HT1080 (cell line): ENCODE measurements at regions not wholly inside any gene's neighbourhood (a gene's known extent, or its start where the extent isn't known, plus 50 kb on each side); places are given as distances from the start of the nearest gene placed in this dataset.

ENCODE experiments used
- DNase-seq: peaks from one replicate; pipeline ENCODE4 v3.0.0-alpha.2; 2015; ENCODE audit warnings: low read depth

DNA sequence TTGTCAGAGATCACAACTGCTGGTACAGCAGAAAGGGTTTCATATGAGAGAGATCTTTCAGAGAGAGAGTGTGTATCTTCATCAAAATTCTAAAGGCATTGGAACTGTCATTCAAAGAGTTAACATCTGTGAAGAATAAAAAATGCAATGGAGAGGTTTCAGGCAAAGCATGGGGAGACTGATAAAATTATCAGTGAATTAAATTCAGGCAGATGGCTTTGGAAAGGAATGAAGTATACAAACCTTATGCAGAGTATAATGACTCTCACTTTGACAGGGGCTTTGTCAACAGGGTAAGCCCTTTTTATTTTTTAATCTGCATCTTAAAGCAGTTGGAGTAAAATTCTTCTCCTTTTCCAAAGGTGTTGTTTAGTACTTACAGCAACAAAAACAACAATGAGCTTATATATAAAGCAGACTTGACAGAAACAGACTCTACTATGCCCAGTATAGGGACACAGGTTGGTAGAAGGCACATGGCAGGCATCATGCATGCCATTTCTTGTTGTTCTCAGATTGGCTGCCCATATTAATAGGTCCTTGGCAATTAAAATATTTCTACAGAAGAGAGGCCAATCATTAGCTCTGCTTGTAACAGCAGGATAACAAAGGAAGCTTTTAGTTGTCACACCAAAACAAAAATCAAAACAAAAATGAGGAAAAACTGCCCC, 54.9 kb upstream of the NXPH1 start:
- no peak for DNase-seq

DNA sequence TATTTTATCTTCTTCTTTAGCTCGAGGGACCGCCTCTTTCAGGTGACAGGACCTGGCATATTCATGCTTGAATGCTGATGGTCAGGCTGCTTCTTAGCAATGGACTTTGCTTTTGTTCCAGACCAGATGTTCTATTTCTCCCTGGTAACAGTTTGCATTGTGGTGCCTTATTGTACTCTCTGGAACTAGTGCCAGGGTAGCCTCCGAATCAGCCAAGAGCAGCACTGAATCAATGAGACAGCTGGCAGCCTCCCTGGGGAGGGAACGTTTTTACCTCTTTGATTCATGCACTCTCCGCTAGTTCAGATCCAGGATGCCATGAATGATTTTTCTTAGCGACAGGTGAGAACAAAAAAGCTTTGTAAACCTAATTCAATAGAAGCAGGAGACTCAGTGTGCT, 54.1 kb upstream of the NXPH1 start:
- DNase-seq: no peak

DNA sequence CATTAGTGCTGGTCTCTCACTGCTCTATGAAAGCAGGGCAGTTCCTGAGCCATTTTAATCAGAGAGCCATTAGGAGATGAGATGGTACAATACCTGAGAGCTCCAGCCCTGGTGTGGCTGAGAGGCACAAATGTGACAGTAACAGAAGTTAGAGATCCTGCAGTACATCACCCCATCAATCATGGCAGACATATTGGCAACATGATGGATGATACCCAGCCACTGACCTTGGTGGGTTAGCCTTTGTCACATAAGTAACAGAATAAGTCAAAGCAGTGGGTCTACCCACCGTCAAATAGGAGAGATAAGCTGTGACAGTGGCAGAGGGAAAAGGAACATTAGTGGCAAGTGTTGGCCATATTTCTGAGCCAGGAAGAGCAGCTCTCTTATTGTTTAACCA, 53.3 kb upstream of the NXPH1 start:
- DNase-seq: no peak

GRCh38 chr7:8382004-8382730, 51.2 kb upstream of the NXPH1 start:
- DNase-seq: no peak
